Liver (tissue), 8 donors: ENCODE measurements at regions not wholly inside any gene's neighbourhood (a gene's known extent, or its start where the extent isn't known, plus 50 kb on each side); places are given as distances from the start of the nearest gene placed in this dataset.

Experiments
- DNase-seq: peaks from one replicate; pipeline ENCODE4 v3.0.0-alpha.2; 2017; ENCODE audit warnings: low spot score
- H3K27ac ChIP-seq, 2 donors: one replicate each; pipeline ENCODE4 v1.7.0; 2013; ENCODE audit warnings: inconsistent platforms in 2 of 2, low read length in 2 of 2, control low read depth in 1 of 2, low read depth in 1 of 2, mild to moderate bottlenecking in 1 of 2
- H3K27me3 ChIP-seq, 4 donors: one replicate each; pipeline versions ENCODE4 v1.6.1 to v1.7.0; 2013; ENCODE audit warnings: low read length in 3 of 4, inconsistent platforms in 1 of 4, mild to moderate bottlenecking in 1 of 4, moderate library complexity in 1 of 4; ENCODE audit not compliant: control insufficient read depth in 4 of 4, insufficient read depth in 4 of 4
- H3K36me3 ChIP-seq, 4 donors: one replicate each; pipeline versions ENCODE4 v1.6.1 to v1.7.0; 2013; ENCODE audit warnings: low read length in 3 of 4, mild to moderate bottlenecking in 3 of 4, low read depth in 1 of 4, moderate library complexity in 1 of 4; ENCODE audit not compliant: control insufficient read depth in 4 of 4, insufficient read depth in 3 of 4
- H3K4me1 ChIP-seq, 4 donors: one replicate each; pipeline versions ENCODE4 v1.6.1 to v1.7.0; 2013; ENCODE audit warnings: low read length in 3 of 4, mild to moderate bottlenecking in 3 of 4, moderate library complexity in 1 of 4; ENCODE audit not compliant: control insufficient read depth in 4 of 4, insufficient read depth in 4 of 4
- H3K4me3 ChIP-seq, 3 donors: one replicate each; pipeline versions ENCODE4 v1.6.1 to v1.7.0; 2013; ENCODE audit warnings: low read length in 3 of 3, control low read depth in 1 of 3, low read depth in 1 of 3, mild to moderate bottlenecking in 1 of 3
- H3K9ac ChIP-seq, 2 donors: one replicate each; pipeline ENCODE4 v1.7.0; 2013; ENCODE audit warnings: low read length in 2 of 2, mild to moderate bottlenecking in 2 of 2, moderate library complexity in 2 of 2, control low read depth in 1 of 2, low read depth in 1 of 2
- H3K9me3 ChIP-seq, 4 donors: one replicate each; pipeline versions ENCODE4 v1.6.1 to v1.7.0; 2013; ENCODE audit warnings: low read length in 3 of 4; ENCODE audit not compliant: control insufficient read depth in 4 of 4
- EGR1 ChIP-seq, 2 donors: IDR thresholded peaks; 2 replicates each; pipeline ENCODE4 v1.6.1; 2016 to 2018; ENCODE audit warnings: antibody characterized with exemption in 2 of 2, low read depth in 2 of 2
- FOXA1 ChIP-seq: IDR thresholded peaks from 2 replicates; pipeline ENCODE4 v1.6.1; 2016; ENCODE audit warnings: antibody characterized with exemption
- FOXA2 ChIP-seq: IDR thresholded peaks from 2 replicates; pipeline ENCODE4 v1.6.1; 2016; ENCODE audit warnings: antibody characterized with exemption
- GABPA ChIP-seq, 2 donors: IDR thresholded peaks in 1 of 2; conservative IDR thresholded peaks in 1 of 2; 2 replicates each; pipeline ENCODE4 v1.6.1; 2016; ENCODE audit warnings: antibody characterized with exemption in 2 of 2, mild to moderate bottlenecking in 1 of 2, moderate library complexity in 1 of 2
- HNF4A ChIP-seq, 2 donors: conservative IDR thresholded peaks; 2 replicates each; pipeline ENCODE4 v1.6.1; 2016; ENCODE audit warnings: antibody characterized with exemption in 2 of 2, mild to moderate bottlenecking in 2 of 2
- HNF4G ChIP-seq: IDR thresholded peaks from 2 replicates; pipeline ENCODE4 v1.6.1; 2016; ENCODE audit warnings: antibody characterized with exemption
- JUND ChIP-seq, 2 donors: IDR thresholded peaks; 2 replicates each; pipeline ENCODE4 v1.6.1; 2016; ENCODE audit warnings: antibody characterized with exemption in 2 of 2
- NR2F2 ChIP-seq: IDR thresholded peaks from 2 replicates; pipeline ENCODE4 v1.6.1; 2016; ENCODE audit warnings: antibody characterized with exemption
- RAD21 ChIP-seq, 2 donors: IDR thresholded peaks; 2 replicates each; pipeline ENCODE4 v1.6.1; 2016; ENCODE audit warnings: antibody characterized with exemption in 2 of 2, mild to moderate bottlenecking in 2 of 2
- RXRA ChIP-seq, 2 donors: IDR thresholded peaks; 2 replicates each; pipeline ENCODE4 v1.6.1; 2017 to 2018; ENCODE audit warnings: antibody characterized with exemption in 2 of 2, mild to moderate bottlenecking in 1 of 2
- SP1 ChIP-seq: IDR thresholded peaks from 2 replicates; pipeline ENCODE4 v1.6.1; 2018; ENCODE audit warnings: antibody characterized with exemption, mild to moderate bottlenecking
- TAF1 ChIP-seq: conservative IDR thresholded peaks from 2 replicates; pipeline ENCODE4 v1.6.1; 2016; ENCODE audit warnings: antibody characterized with exemption, mild to moderate bottlenecking
- YY1 ChIP-seq: IDR thresholded peaks from 2 replicates; pipeline ENCODE4 v1.6.1; 2016; ENCODE audit warnings: antibody characterized with exemption, mild to moderate bottlenecking
- WGBS: extraction: QIAGEN DNeasy Blood & Tissue Kit; methylation state at CpG from one replicate; pipeline ENCODE4 v1.1.7; 2013; 5-methylcytosine and 5-hydroxymethylcytosine counted together
- TF ChIP-seq, protein P1 (sequence below): IDR thresholded peaks from 2 replicates; pipeline ENCODE4 v1.6.1; 2016; ENCODE audit warnings: antibody characterized with exemption
- TF ChIP-seq, protein P2 (sequence below): IDR thresholded peaks from 2 replicates; pipeline ENCODE4 v1.6.1; 2016; ENCODE audit warnings: antibody characterized with exemption, mild to moderate bottlenecking
- TF ChIP-seq, protein P3 (sequence below): IDR thresholded peaks from 2 replicates; pipeline ENCODE4 v1.6.1; 2016; ENCODE audit warnings: antibody characterized with exemption
- TF ChIP-seq, protein P4 (sequence below): fragments of 150-350 bp; IDR thresholded peaks from 2 replicates; pipeline ENCODE4 v1.5.1; 2017; ENCODE audit warnings: improper control_type of control experiment, low read depth, low read length; ENCODE audit not compliant: missing input control
- TF ChIP-seq, protein P5 (sequence below): IDR thresholded peaks from 2 replicates; pipeline ENCODE4 v1.6.1; 2016; ENCODE audit warnings: antibody characterized with exemption
- donor health status: healthy.
- donor health status: healthy.
- donor health status: healthy.
- donor health status: healthy.
- donor health status: healthy.

DNA sequence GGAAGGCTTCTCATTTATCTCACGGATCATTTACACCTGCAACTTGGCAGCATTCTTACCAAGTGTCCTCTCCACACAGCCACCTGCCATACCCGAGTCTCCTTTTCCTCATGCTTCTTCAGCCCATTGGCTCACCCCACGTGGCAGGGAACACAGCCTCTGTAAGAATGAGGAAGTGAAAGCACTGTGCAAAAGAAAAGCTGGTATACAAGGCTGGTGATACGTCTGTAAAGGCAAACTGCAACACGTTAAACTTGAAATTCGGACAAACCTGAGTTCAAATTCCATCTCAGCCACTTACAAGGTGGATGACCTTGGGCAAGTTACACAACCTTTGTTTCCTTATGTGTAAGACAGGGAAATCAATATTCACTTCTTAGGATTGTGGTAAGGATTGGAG is 164.0 kb upstream of the RASGEF1B start:
- TF ChIP-seq GABPA (IDR thresholded peaks at IDR 0.05 in 1 of 2, conservative IDR thresholded peaks at IDR 0.05 in 1 of 2): no peak
- peak; percentile 16 for TF ChIP-seq YY1
- no peak for TF ChIP-seq TAF1
- TF ChIP-seq JUND (IDR thresholded peaks at IDR 0.05): peak in 1 of 2 donors; percentile 55
- TF ChIP-seq, protein P1, sequence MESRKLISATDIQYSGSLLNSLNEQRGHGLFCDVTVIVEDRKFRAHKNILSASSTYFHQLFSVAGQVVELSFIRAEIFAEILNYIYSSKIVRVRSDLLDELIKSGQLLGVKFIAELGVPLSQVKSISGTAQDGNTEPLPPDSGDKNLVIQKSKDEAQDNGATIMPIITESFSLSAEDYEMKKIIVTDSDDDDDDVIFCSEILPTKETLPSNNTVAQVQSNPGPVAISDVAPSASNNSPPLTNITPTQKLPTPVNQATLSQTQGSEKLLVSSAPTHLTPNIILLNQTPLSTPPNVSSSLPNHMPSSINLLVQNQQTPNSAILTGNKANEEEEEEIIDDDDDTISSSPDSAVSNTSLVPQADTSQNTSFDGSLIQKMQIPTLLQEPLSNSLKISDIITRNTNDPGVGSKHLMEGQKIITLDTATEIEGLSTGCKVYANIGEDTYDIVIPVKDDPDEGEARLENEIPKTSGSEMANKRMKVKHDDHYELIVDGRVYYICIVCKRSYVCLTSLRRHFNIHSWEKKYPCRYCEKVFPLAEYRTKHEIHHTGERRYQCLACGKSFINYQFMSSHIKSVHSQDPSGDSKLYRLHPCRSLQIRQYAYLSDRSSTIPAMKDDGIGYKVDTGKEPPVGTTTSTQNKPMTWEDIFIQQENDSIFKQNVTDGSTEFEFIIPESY: no peak
- TF ChIP-seq, protein P2, sequence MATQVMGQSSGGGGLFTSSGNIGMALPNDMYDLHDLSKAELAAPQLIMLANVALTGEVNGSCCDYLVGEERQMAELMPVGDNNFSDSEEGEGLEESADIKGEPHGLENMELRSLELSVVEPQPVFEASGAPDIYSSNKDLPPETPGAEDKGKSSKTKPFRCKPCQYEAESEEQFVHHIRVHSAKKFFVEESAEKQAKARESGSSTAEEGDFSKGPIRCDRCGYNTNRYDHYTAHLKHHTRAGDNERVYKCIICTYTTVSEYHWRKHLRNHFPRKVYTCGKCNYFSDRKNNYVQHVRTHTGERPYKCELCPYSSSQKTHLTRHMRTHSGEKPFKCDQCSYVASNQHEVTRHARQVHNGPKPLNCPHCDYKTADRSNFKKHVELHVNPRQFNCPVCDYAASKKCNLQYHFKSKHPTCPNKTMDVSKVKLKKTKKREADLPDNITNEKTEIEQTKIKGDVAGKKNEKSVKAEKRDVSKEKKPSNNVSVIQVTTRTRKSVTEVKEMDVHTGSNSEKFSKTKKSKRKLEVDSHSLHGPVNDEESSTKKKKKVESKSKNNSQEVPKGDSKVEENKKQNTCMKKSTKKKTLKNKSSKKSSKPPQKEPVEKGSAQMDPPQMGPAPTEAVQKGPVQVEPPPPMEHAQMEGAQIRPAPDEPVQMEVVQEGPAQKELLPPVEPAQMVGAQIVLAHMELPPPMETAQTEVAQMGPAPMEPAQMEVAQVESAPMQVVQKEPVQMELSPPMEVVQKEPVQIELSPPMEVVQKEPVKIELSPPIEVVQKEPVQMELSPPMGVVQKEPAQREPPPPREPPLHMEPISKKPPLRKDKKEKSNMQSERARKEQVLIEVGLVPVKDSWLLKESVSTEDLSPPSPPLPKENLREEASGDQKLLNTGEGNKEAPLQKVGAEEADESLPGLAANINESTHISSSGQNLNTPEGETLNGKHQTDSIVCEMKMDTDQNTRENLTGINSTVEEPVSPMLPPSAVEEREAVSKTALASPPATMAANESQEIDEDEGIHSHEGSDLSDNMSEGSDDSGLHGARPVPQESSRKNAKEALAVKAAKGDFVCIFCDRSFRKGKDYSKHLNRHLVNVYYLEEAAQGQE: no peak
- TF ChIP-seq, protein P3, sequence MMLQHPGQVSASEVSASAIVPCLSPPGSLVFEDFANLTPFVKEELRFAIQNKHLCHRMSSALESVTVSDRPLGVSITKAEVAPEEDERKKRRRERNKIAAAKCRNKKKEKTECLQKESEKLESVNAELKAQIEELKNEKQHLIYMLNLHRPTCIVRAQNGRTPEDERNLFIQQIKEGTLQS: no peak
- no peak for TF ChIP-seq NR2F2
- TF ChIP-seq RXRA (IDR thresholded peaks at IDR 0.05): peak; percentile 44 to 64
- TF ChIP-seq SP1: peak; percentile 42
- TF ChIP-seq RAD21 (IDR thresholded peaks at IDR 0.05): peak; percentile 18 to 35
- no peak for TF ChIP-seq EGR1 (IDR thresholded peaks at IDR 0.05; ENCODE audit: low read depth in 2 of 2)
- TF ChIP-seq, protein P4, sequence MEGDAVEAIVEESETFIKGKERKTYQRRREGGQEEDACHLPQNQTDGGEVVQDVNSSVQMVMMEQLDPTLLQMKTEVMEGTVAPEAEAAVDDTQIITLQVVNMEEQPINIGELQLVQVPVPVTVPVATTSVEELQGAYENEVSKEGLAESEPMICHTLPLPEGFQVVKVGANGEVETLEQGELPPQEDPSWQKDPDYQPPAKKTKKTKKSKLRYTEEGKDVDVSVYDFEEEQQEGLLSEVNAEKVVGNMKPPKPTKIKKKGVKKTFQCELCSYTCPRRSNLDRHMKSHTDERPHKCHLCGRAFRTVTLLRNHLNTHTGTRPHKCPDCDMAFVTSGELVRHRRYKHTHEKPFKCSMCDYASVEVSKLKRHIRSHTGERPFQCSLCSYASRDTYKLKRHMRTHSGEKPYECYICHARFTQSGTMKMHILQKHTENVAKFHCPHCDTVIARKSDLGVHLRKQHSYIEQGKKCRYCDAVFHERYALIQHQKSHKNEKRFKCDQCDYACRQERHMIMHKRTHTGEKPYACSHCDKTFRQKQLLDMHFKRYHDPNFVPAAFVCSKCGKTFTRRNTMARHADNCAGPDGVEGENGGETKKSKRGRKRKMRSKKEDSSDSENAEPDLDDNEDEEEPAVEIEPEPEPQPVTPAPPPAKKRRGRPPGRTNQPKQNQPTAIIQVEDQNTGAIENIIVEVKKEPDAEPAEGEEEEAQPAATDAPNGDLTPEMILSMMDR: no peak
- TF ChIP-seq HNF4G: peak; percentile 41
- TF ChIP-seq FOXA1: no peak
- peak; percentile 55 to 78 for TF ChIP-seq HNF4A (conservative IDR thresholded peaks at IDR 0.05)
- TF ChIP-seq, protein P5, sequence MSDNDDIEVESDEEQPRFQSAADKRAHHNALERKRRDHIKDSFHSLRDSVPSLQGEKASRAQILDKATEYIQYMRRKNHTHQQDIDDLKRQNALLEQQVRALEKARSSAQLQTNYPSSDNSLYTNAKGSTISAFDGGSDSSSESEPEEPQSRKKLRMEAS: peak; percentile 45
- no peak for TF ChIP-seq FOXA2
- H3K4me1 ChIP-seq: peaks cover 0 to 19% (median 8%) of the 10 kb centered on the region in 4 donors
- H3K4me3 ChIP-seq: peak overlapping the region in 2 of 3 donors; percentile 5 to 6
- no peaks in the 10 kb centered on the region for H3K36me3 ChIP-seq
- no peaks in the 10 kb centered on the region for H3K27me3 ChIP-seq
- peak overlapping the region; percentile 16 to 56 for H3K27ac ChIP-seq
- H3K9me3 ChIP-seq: no peaks in the 10 kb centered on the region
- 18% methylated on average over 6 of the region's 6 CpGs for WGBS
- H3K9ac ChIP-seq: no peak overlapping the region
- DNase-seq: no peak
